Activated CD4-positive, alpha-beta memory T cell treated with anti-CD3 and anti-CD28 coated beads for 36 hours (primary cell): ENCODE measurements at regions not wholly inside any gene's neighbourhood (a gene's known extent, or its start where the extent isn't known, plus 50 kb on each side); places are given as distances from the start of the nearest gene placed in this dataset.

ENCODE experiments used
- CTCF ChIA-PET: fragments of 350-600 bp; sonication (Branson Sonifier 250); formaldehyde crosslinking; loops from one replicate; lab custom pipeline; 2021; ENCODE audit warnings: antibody characterized with exemption, inconsistent platforms; lab: Charles Lee
- POLR2A ChIA-PET: fragments of 350-600 bp; sonication (Branson Sonifier 250); formaldehyde crosslinking; loops from one replicate; lab custom pipeline; 2021; ENCODE audit warnings: antibody characterized with exemption; lab: Charles Lee
- DNase-seq: peaks from one replicate; pipeline ENCODE4 v3.0.0-alpha.2; 2020
- H3K27ac Mint-ChIP-seq: one replicate; pipeline ENCODE4 v1.8.0; 2021; ENCODE audit warnings: mixed read lengths
- H3K27me3 Mint-ChIP-seq: one replicate; pipeline ENCODE4 v1.8.0; 2021; ENCODE audit warnings: mixed read lengths
- H3K36me3 Mint-ChIP-seq: one replicate; pipeline ENCODE4 v1.8.0; 2021; ENCODE audit warnings: mixed read lengths
- H3K4me1 Mint-ChIP-seq: one replicate; pipeline ENCODE4 v1.8.0; 2021; ENCODE audit warnings: low read depth, mixed read lengths
- H3K4me3 Mint-ChIP-seq: one replicate; pipeline ENCODE4 v1.8.0; 2021; ENCODE audit warnings: mild to moderate bottlenecking, mixed read lengths
- H3K9me3 Mint-ChIP-seq: one replicate; pipeline ENCODE4 v1.8.0; 2021; ENCODE audit warnings: mixed read lengths
- intact Hi-C: fragments of 100-400 bp; cut with micrococcal nuclease; formaldehyde crosslinking; loops from one replicate; pipeline ENCODE4 v1.15.1; 2023

DNA sequence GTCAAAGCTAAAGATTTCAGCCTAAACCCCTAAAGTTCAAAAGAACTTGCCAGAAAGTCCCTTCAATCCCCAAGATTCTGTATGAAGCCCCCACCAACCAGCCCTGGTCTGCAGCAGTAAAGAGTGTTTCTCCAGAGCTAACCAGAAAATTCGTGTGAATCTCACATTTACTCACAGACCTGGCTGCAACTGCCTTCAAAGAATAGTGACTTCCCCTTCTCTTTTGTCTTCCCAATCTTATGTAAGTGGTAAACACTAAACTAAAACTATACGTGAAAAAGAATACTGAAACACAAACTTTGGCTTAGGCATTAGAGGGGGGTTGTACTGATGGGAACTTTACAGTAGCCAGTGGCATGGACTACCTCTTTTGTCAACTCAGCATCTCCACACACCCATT lies 50.6 kb upstream of the SETBP1 start:
- no peaks in the 10 kb centered on the region for H3K4me1 Mint-ChIP-seq
- no peak overlapping the region for H3K27ac Mint-ChIP-seq
- H3K4me3 Mint-ChIP-seq = no peak overlapping the region
- peaks cover 3% of the 10 kb centered on the region for H3K27me3 Mint-ChIP-seq
- ChIA-PET CTCF (no interaction called here), POLR2A (no interaction called here)
- H3K9me3 Mint-ChIP-seq = no peaks in the 10 kb centered on the region
- no peak for DNase-seq
- intact Hi-C loops = no loop called here
- no peaks in the 10 kb centered on the region for H3K36me3 Mint-ChIP-seq
